GM12878 (cell line): ENCODE measurements at regions not wholly inside any gene's neighbourhood (a gene's known extent, or its start where the extent isn't known, plus 50 kb on each side); places are given as distances from the start of the nearest gene placed in this dataset.

Experiments used
- DPF2 ChIP-seq: fragments of 450-650 bp; IDR thresholded peaks from 2 replicates; pipeline ENCODE4 v1.6.1; 2017; ENCODE audit warnings: mild to moderate bottlenecking
- HCFC1 ChIP-seq: fragments of 150-350 bp; IDR thresholded peaks from 2 replicates; pipeline ENCODE4 v1.6.1; 2014; ENCODE audit warnings: low read length
- JUND ChIP-seq: IDR thresholded peaks from 2 replicates; pipeline ENCODE4 v1.6.1; 2012; ENCODE audit warnings: low read depth, mild to moderate bottlenecking, low read length, improper control_type of control experiment, moderate library complexity
- MEF2A ChIP-seq: IDR thresholded peaks from 2 replicates; pipeline ENCODE4 v1.6.1; 2011; ENCODE audit warnings: low read depth, mild to moderate bottlenecking, low read length, moderate library complexity; ENCODE audit not compliant: insufficient read depth
- NFYB ChIP-seq: IDR thresholded peaks from 2 replicates; pipeline ENCODE4 v1.6.1; 2011; ENCODE audit warnings: low read depth, mild to moderate bottlenecking, low read length, improper control_type of control experiment, moderate library complexity; ENCODE audit not compliant: insufficient read depth
- POLR2A ChIP-seq: IDR thresholded peaks from 2 replicates; pipeline ENCODE4 v1.6.1; 2011; ENCODE audit warnings: low read depth, mild to moderate bottlenecking, low read length
- RAD21 ChIP-seq: IDR thresholded peaks from 2 replicates; pipeline ENCODE4 v1.6.1; 2011; ENCODE audit warnings: mild to moderate bottlenecking, low read depth, low read length, moderate library complexity; ENCODE audit not compliant: insufficient read depth
- ZNF274 ChIP-seq: IDR thresholded peaks from one replicate; pipeline ENCODE4 v1.8.0; 2011; ENCODE audit not compliant: insufficient read length, insufficient read depth

- TF ChIP-seq NFYB (no peak), JUND (no peak), ZNF274 (no peak), RAD21 (no peak), POLR2A (no peak), MEF2A (no peak), HCFC1 (no peak), DPF2 (no peak)
Observed at GRCh38 chr2:184520441-184520840, 77.9 kb upstream of the ZNF804A start.
